GM19328 (cell line): ENCODE measurements at regions not wholly inside any gene's neighbourhood (a gene's known extent, or its start where the extent isn't known, plus 50 kb on each side); places are given as distances from the start of the nearest gene placed in this dataset.

Experiments used
- ATAC-seq: cut with Tn5 transposase; IDR thresholded peaks from one replicate; pipeline ENCODE4 v1.9.1; 2021; ENCODE audit warnings: mild to moderate bottlenecking, moderate library complexity; ENCODE audit not compliant: unreplicated experiment

DNA sequence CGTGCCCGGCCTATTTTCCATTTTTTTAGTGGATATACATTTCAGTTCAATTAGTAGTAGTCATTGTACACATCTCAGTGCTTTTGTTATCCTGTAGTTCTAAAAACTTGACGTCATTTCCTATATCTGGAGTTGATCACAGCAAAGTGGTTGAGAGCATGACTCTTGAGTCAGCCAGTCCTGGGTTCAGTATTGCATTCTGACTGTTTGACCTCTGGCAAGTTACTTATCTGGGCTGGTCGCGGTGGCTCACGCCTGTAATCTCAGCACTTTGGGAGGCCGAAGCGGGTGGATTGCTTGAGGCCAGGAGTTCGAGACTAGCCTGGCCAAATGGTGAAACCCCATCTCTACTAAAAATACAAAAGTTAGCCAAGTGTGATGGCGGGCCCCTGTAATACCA lies 50.4 kb upstream of the PPM1B start:
- no peak for ATAC-seq
